GM21447 (cell line): ENCODE measurements at regions not wholly inside any gene's neighbourhood (a gene's known extent, or its start where the extent isn't known, plus 50 kb on each side); places are given as distances from the start of the nearest gene placed in this dataset.
"Not testable (repeated sequence)": the region's sequence is repeated elsewhere in the genome, so short reads cannot be mapped to it uniquely, and the experiment has no call there.

Experiments
- ATAC-seq: cut with Tn5 transposase; IDR thresholded peaks from one replicate; pipeline ENCODE4 v1.9.1; 2021; ENCODE audit not compliant: unreplicated experiment

DNA sequence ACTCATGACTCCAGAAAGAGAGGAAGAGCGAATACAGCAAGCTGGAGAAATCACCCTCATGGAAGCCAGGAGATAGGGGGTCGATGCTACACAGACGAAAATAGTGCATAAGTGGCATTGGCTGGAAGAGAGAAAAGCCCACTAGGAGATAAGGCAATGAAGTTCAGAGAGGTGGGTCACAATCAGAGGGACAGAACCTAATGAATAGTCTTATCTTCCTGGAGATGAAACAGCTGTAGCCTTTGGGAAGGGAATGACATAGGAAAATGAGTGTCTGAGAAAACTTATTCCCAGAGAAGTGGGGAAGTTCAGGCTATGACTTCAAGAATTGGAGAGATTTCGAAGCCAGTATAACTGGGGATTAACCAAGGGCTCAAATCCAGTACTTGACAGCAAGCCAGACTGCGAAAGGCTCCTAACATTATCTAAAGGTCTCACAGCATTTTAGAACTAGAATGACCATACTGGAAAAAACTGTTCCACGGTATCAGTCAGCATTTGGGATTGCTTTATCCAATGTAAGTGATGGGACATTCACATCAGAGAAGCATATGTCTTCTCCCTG lies 211.1 kb downstream of the ZNF365 start:
- ATAC-seq, result no peak

DNA sequence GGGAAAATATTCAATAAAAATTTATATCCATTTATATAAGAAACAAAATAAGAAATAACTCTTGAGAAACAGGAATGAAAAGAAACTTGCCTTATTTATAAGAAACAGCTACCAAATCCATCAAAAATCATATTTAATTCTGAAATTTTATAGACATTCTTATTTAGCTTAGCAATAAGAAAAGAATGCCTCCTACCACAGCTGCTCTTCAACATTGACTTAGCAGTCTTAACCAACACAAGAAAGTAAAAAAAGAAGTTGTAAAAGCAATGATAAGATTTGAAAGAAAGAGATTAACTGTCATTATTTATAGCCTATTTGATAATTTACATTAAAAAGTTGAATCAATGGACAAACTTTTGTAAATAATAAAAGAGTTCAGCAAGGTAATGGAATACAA lies 212.8 kb downstream of the ZNF365 start:
- ATAC-seq, result no peak

- ATAC-seq, result no peak
Measured at GRCh38 chr10:62588116-62588515, 213.9 kb downstream of the ZNF365 start.

DNA sequence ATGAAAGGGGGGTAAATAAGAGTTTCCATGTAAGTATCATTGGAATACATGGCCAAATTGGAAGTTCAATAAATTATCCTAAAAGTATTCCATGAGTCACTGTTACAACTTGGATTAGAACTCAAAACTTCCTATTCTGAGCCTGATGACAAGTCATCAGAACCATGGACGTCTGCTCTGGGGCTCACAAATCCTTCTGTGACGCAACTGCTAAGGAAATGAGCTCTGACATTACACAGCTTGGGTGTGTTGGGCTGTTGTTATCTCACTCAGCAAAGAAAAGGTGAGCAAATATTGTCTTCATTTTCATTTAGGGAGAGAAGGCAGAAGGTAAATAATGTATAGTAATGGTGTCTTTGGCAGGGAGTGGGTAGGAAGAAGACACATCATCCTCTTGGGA lies 214.8 kb upstream of the ADO start:
- no peak for ATAC-seq

GRCh38 chr10:62590306-62590705 lies 214.2 kb upstream of the ADO start:
- ATAC-seq, result no peak

- peak; percentile 73 for ATAC-seq
Measured at GRCh38 chr10:62594093-62594520, 210.4 kb upstream of the ADO start.

DNA sequence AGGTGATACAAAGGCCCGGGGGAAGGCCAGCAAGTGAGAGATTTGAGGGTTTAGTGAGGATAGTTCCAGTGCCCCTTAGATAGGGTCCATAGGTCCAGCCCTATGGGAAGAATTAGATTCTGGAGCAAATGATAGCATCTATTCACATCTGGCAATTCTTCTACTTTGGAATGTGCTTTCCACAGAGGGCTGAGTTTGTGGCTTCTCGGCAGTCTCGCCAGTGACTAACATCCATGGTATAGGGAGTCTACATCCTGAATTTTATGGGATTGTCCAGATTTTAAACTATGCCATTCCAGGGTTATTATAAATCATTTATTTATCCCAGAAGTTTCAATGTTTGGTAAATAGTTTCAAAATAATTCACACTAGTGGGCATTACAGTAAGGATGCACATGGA lies 207.3 kb upstream of the ADO start:
- no peak for ATAC-seq

DNA sequence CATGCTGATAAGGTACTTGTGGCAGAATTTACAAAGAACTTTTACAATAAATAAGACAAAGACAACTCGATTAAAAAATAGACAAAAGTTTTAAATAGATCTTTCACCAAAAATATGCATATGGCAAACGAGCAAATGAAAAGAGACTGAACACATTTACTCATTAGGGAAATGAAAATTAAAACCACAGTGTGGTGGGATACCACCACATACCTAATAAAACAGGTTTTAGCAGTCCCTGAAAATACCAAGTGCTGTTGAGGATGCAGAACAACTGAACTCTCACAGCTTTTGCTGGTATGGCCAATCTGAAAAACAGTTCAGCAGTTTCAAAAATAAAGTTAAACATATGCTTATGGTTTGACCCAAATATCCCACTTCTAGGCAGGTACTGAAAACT lies 205.4 kb upstream of the ADO start:
- ATAC-seq, result no peak

GRCh38 chr10:62606551-62606950 lies 198.0 kb upstream of the ADO start:
- ATAC-seq, result not testable (repeated sequence)

DNA sequence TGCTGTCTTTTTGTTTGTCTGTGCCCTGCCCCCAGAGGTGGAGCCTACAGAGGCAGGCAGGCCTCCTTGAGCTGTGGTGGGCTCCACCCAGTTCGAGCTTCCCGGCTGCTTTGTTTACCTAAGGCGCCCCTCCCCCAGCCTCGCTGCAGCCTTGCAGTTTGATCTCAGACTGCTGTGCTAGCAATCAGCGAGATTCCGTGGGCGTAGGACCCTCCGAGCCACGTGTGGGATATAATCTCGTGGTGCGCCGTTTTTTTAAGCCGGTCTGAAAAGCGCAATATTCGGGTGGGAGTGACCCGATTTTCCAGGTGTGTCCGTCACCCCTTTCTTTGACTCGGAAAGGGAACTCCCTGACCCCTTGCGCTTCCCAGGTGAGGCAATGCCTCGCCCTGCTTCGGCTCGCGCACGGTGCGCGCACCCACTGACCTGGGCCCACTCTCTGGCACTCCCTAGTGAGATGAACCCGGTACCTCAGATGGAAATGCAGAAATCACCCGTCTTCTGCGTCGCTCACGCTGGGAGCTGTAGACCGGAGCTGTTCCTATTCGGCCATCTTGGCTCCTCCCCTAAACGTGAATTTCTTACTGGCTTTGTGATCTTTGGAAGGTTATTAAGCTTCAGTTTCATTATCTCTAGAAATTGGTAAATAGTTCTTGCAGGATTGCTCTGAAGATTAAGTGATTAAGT lies 196.2 kb upstream of the ADO start:
- not testable (repeated sequence) for ATAC-seq

DNA sequence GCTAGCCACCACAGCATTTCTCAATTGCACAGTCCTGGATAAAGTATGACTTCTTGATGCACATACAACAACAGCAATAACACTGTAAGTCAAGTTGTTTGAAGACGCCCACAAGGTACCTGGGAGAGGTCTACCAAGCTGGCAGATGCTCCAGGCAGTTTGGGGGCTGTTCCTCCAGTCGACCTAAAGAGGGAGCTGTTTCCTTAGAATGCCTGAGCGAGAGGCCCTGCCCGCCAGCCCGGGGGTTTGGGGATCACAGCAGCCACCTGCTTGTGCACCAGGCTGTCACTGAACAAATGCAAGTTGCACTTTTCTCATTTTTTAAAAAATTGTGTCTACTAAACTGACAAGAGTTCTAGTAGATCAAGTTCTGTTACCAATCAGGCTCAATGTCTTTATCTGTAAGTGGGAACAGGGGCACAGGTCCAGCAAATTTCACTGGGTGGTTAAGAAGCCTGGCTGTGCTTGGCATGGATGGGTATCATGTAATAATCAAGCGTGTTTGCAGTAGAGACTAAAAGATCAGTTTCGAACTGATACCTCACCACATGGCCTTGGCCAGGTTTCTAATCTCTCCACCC lies 193.8 kb upstream of the ADO start:
- ATAC-seq, result peak; percentile 79

DNA sequence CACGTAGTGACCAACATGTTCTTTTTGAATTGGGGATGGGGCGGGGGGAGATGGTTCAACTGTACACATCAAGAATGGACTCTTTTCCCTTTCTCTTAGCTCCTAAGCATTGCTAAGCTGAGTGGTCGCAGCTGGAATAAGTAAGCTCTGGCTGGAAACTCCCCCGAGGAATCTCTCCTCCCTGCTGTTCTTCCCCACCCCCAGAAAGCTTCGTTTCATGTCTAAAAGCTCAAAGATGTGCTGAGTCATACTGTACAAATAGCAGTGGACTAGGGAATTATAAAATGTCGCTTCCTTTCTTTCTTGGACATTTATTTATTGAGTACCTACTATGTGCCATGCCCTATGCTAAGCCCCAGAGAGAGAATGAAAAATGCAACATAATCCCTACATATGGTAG lies 191.1 kb upstream of the ADO start:
- ATAC-seq, result no peak

GRCh38 chr10:62613859-62614258 lies 190.7 kb upstream of the ADO start:
- ATAC-seq, result no peak

DNA sequence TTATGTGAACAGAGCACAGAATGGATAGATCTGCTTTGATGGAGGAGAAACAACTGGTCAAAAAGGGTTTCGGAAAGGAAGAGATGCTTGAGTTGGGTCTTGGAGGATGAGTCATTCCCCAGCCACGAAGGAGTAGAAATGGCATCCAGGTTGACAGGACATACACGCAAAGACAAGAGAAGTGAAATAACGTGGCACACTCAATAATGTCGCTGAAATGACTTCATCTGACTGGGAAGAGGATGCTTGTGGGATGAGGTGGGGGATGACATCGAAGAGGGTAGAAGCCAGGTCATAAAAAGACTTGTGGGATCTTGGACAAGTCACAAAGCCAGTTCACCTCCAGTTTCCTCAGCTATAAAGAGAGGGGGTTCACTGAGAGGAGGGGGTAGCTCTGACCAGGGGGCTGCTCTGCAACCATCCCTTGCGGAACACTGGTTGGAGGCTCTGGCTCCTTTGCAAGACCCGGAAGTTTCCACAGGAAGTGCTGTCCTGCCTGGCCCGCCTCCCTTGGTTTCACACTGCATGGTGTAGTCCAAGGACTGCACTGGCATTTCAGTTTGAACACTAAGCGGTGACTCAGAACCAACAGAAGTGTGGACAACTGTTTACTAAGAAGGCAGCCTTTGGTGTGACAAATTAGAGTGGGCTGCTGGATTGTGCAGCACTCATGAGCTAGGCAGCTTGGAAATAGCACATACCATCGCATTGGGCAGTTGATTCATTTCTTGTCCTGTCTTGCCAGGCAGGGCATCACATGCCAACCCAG lies 189.9 kb upstream of the ADO start:
- peak; percentile 55 for ATAC-seq

GRCh38 chr10:62616885-62617590 lies 187.5 kb upstream of the ADO start:
- ATAC-seq, result no peak

- no peak for ATAC-seq
Measured at GRCh38 chr10:62617652-62618051, 186.9 kb upstream of the ADO start.

DNA sequence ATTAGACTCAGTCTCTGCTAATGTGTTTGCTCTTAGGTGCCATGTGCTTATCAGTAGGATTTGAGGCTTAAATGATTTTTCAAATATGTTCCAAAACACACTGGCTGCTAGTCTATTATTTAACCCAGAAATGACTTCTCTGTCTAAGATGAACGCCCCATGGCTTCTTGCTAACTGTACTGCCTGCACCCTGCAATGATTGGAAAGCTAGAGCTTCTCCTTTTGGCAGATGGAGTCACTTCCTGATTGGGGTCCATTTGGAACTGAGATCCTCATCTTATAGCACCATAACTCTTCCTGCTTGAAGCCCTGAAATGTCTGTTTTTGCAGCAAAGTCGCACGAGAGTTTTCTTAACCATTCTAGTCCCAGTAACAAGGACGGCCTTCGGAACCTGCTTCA lies 186.5 kb upstream of the ADO start:
- ATAC-seq, result no peak

DNA sequence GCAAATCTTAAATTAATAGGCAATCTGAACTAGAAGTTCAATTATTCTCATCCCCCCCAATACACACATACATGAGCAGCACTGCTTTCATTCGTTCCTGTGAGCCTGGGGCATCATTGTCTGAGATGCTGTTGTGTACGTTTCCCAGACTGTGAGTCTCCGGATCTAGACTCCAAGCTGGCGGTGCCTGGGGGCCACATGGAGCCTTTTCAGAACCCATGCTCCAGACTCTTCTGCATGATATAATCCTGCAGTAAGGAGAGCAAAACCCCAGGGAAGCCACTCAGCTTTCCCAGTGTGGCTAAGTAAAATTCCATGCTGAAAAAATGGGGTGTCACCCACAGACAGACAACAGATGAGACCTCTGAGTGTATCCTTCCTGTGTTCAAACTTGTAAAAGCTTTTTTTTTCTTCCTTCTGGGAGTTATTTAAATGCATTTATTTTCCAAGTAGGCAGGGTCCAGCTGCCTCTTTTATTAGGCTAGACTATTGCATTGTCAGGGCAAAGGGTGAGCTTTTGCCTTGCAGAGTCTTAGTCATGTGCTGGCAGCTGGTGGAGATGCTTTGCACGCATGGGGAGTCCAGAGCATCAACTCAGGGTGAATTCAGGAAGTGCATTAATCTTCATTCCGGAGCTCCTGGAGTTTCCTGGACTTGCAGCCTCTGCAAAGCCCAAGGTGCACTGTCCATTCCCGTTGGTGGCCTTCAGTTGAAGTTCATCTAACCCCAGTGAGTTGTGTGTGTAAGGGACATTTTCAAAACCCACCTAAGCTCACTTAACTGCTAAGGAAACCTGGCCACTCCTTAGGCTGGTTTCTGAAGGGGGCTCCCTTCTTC lies 185.7 kb upstream of the ADO start:
- ATAC-seq, result peak; percentile 45

- ATAC-seq, result no peak
Measured at GRCh38 chr10:62619413-62619738, 185.1 kb upstream of the ADO start.

DNA sequence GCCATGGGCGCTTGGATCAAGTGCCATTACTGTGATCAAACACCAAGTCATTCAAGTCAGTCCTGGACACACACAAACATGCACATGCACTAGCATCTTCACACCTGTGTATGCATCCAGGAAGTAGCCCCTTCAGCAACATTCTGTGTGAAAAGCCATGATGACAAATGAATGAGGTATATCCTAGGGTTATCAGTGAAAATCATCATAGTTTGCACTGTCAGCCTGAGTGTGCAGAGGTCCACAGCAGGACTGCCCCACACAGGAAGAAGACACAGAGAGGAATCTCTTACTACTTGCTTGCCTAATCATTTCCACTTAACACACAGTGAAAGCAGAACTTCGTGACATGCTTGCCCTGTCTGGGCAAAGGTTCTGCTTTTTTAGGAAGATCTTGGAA lies 184.0 kb upstream of the ADO start:
- ATAC-seq, result no peak

GRCh38 chr10:62623223-62623622 lies 181.3 kb upstream of the ADO start:
- no peak for ATAC-seq
